Middle frontal gyrus (tissue), 1 donor: ENCODE measurements at regions not wholly inside any gene's neighbourhood (a gene's known extent, or its start where the extent isn't known, plus 50 kb on each side); places are given as distances from the start of the nearest gene placed in this dataset.

Source experiments
- DNase-seq: peaks from one replicate; pipeline ENCODE4 v3.0.0-alpha.2; 2015; ENCODE audit warnings: low spot score; ENCODE audit errors: extremely low spot score

- DNase-seq: no peak
These were observed 1331.2 kb upstream of the GBE1 start for GRCh38 chr3:83092521-83093221.

- no peak for DNase-seq
These were observed 1314.6 kb upstream of the GBE1 start for GRCh38 chr3:83076041-83076440.

GRCh38 chr3:83074485-83074884 is 1313.0 kb upstream of the GBE1 start:
- no peak for DNase-seq

DNA sequence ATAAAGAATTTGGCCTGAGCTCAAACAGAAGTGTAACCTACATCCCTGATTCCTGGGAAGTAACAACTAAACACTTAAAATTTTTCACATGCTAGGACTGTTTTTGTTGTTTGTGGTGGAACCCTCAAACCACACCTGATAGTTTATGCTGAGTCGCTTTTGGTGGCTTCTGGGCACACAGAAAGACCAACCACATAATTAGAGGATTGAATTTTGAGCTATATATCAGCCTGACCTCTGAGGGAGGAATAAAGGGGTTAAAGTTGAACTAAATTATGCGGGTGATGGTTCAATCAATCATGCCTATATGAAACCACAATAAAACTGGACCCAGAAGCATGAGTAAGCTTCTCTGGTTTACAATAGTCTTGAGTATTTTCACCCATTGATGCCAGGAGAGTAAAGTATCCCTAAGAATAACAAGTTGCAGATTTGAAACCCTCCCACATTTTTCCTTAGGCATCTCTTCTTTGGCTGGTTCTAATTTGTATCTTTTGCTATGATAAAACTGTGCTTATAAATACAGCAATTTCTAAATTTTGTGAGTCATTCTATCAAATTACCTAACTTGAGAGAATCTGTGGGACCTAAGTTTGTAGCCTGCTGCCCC is 1304.5 kb upstream of the GBE1 start:
- no peak for DNase-seq

- no peak for DNase-seq
These were observed 1302.0 kb upstream of the GBE1 start for GRCh38 chr3:83063446-83063845.

- no peak for DNase-seq
These were observed 1287.1 kb upstream of the GBE1 start for GRCh38 chr3:83048556-83048955.

GRCh38 chr3:83039422-83039821 is 1278.0 kb upstream of the GBE1 start:
- no peak for DNase-seq

- DNase-seq: no peak
These were observed 1274.2 kb upstream of the GBE1 start for GRCh38 chr3:83035704-83036010.

- DNase-seq: no peak
These were observed 1273.6 kb upstream of the GBE1 start for GRCh38 chr3:83034806-83035703.

GRCh38 chr3:83033133-83033532 is 1271.7 kb upstream of the GBE1 start:
- DNase-seq: no peak

GRCh38 chr3:83023086-83023485 is 1261.6 kb upstream of the GBE1 start:
- DNase-seq: no peak

DNA sequence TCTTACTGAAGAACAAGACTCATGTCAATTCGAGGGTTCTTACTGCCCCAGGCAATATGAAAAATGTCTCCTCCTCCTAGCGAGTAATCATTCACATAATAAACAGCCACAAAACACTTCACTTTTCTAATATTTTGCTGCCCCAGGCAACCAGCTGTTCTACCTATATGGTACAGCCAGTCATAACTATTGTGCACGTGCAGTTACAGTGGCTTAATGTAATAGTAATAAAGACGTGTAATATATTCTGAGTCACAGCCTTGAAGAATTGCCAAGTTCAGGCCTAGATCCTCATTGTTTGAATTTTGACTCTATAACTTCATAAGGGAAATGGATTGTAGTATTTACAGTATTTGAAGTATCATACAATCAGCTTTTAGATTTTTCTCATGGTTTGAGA is 1250.0 kb upstream of the GBE1 start:
- no peak for DNase-seq

DNA sequence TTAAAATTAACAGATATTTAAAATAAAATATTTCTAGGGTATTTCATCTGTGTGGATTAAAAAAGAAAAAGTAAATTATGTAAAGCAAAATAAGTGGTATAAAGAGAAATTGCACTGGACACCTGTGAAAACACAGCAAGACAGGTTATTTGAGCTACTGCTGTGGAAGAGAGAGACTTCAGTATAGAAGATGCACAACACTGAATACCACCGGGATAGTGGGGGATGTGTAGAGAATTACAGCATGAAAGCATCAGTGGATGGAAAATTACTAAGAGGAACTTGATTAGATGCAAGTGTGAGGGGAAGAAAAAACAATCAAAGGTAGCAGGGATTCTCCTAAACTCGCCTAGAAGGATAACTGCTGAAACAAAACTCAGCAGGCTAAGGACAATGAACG is 1242.5 kb upstream of the GBE1 start:
- no peak for DNase-seq

DNA sequence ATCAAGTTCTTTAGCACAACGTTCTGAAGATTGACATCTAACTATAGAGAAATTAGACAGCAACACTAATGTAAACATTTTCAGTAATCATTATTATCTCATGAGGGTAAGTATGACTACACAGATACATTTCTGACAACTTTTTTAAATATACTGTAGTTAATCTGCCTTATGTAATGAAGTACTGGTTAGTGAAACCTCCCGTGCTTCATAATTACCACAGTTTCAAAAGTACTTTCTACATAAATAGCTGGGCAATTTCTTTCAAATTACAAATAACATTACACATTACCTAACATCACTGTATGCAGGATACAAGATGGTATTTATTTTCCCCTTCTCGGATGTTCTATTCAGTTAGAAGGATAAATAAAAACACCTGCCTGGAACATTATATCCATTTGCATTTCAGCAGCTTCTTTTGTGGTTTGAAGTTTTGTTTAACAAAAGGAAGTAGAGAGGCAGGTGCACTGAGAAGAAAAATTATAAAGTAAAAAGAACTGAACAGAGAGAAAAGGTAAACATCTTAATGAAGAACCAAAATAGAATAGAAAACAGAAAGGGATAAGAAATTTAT is 1241.5 kb upstream of the GBE1 start:
- DNase-seq: no peak

- no peak for DNase-seq
These were observed 1238.3 kb upstream of the GBE1 start for GRCh38 chr3:82999777-83000176.

GRCh38 chr3:82978368-82978767 is 1216.9 kb upstream of the GBE1 start:
- DNase-seq: no peak

- no peak for DNase-seq
These were observed 1216.4 kb upstream of the GBE1 start for GRCh38 chr3:82977871-82978270.

- no peak for DNase-seq
These were observed 1212.3 kb upstream of the GBE1 start for GRCh38 chr3:82973791-82974190.

- DNase-seq: no peak
These were observed 1198.9 kb upstream of the GBE1 start for GRCh38 chr3:82960379-82960778.

GRCh38 chr3:82957696-82958095 is 1196.3 kb upstream of the GBE1 start:
- no peak for DNase-seq

DNA sequence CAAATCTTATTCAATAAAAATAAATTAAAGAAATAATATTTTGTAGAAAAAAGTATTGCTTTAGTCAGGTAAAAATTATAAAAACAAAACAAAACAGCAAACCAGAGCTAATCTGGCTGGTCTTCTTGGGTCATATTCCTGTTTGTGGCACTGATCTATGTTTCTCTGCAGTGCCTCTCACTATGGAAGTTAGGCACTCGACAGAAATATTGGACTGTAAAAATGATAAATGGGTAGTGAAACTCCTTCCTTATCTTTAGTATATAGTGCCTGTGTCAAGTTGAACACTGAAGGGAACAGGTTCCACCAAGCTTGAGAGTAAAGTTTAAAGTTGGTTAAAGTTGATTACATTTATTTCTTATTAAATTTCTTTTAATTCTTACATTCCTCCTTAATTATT is 1195.6 kb upstream of the GBE1 start:
- no peak for DNase-seq

DNA sequence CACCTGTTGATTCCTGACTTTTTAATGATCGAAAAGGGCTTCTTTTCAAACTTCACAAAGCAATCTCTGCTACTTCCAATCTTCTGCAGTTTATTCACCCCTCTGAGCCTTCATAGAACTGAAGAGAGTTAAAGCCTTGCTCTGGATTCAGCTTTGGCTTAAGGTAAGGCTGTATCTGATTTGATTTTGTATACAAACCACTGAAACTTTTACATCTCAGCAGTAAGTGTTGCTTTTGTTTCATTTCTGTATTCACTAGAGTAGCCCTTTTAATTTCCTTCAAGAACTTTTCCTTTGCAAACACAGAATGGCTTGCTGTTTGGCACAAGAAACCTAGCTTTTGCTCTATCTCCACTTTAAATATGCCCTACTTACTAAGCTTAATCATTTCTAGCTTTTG is 1193.0 kb upstream of the GBE1 start:
- no peak for DNase-seq
